ENCODE measurements at regions not wholly inside any gene's neighbourhood (a gene's known extent, or its start where the extent isn't known, plus 50 kb on each side); places are given as distances from the start of the nearest gene placed in this dataset.

DNA sequence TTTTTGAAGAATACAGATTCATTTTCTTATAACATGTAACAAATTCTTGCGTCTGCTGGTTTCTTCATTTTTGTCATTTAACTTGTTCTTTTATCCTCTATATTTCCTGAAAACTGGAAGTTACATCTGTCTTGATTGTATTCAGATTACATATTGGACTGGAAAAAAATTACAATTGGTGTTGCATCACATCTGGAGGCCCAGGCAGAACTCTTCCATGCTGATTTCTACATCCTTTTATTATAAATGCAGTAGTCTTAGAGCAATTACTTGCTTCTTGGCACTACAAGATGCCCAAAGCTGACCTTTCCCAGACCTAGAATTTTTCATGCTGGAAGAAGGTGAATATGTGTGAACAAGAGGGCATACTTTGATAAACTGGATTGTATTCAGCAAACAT, 460.9 kb upstream of the CNTNAP2 start:
- TF ChIP-seq, protein P1, sequence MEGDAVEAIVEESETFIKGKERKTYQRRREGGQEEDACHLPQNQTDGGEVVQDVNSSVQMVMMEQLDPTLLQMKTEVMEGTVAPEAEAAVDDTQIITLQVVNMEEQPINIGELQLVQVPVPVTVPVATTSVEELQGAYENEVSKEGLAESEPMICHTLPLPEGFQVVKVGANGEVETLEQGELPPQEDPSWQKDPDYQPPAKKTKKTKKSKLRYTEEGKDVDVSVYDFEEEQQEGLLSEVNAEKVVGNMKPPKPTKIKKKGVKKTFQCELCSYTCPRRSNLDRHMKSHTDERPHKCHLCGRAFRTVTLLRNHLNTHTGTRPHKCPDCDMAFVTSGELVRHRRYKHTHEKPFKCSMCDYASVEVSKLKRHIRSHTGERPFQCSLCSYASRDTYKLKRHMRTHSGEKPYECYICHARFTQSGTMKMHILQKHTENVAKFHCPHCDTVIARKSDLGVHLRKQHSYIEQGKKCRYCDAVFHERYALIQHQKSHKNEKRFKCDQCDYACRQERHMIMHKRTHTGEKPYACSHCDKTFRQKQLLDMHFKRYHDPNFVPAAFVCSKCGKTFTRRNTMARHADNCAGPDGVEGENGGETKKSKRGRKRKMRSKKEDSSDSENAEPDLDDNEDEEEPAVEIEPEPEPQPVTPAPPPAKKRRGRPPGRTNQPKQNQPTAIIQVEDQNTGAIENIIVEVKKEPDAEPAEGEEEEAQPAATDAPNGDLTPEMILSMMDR (IDR thresholded peaks at IDR 0.05; ENCODE audit: insufficient read depth, low read length, poor library complexity, severe bottlenecking) = no peak
- no peak for TF ChIP-seq EZH2phosphoT487 (conservative IDR thresholded peaks at IDR 0.05; ENCODE audit: low read length)

Data from SU-DHL-6 (cell line).